Stimulated activated CD4-positive, alpha-beta T cell treated with anti-CD3 and anti-CD28 coated beads, Interleukin-2, amount 100 ng/mL, for 48 hours (primary cell): ENCODE measurements at regions not wholly inside any gene's neighbourhood (a gene's known extent, or its start where the extent isn't known, plus 50 kb on each side); places are given as distances from the start of the nearest gene placed in this dataset.
A peak's percentile ranks its signal among the peaks of the same experiment; 100 is the strongest.
"Not testable (repeated sequence)": the region's sequence is repeated elsewhere in the genome, so short reads cannot be mapped to it uniquely, and the experiment has no call there.

Experiments
- DNase-seq, 2 donors: peaks; one replicate each; pipeline ENCODE4 v3.0.0-alpha.2; 2020

DNA sequence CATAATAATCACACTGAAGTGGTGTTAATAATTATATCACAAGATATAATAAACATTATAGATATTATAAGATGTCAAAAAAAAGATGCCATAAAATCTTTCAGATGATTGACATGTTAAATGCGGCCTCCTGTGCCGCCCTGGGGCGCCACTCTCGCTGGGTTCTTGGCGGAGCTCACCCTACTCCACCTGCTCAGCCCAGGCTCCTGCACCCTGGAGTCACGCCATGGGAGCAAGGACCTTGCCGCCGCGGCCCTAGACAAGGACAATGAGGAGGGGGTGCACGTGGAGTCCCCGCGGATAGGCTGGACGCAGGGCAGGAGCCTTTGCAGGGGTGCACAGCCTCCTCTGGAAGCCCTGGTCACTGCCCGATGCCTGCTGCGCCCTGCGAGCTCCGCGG lies 77.5 kb upstream of the ZNF337 start:
- DNase-seq: not testable (repeated sequence)

DNA sequence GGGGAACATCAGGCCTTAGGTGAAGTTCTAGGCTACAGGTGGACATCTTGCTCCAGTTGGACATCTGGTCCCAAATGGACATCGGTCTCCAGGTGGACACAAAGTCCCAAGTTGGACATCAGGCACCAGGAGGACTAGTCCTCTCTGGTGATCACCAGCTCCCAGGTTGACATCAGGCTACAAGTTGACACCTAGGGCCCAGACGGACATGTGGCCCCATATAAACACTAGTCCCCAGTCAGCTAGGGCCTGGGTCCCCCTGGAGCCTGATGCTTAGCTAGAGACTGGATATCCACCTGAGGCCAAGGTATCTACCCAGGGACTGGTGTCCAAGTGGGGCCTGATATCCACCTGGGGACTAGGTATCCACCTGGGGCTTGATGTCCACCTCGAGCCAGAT lies 75.8 kb upstream of the ZNF337 start:
- not testable (repeated sequence) for DNase-seq

DNA sequence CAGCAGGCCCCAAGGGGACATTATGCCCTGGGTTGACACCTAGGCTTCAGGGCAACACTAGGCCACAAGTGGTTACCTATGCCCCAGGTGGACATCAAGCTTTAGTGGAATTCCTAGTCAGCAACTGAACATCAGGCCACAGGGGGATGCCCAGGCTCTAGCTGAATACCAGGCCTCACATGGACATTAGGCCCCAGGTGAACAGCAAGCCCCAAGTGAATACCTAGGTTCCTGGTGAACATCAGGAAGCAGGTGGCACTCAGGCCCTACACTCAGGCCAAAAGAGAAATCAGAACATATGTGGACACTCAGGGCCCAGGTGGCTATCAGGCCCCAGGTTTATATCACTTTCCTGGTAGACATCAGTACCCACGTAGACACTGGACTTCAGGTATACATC lies 75.2 kb upstream of the ZNF337 start:
- DNase-seq: not testable (repeated sequence)

DNA sequence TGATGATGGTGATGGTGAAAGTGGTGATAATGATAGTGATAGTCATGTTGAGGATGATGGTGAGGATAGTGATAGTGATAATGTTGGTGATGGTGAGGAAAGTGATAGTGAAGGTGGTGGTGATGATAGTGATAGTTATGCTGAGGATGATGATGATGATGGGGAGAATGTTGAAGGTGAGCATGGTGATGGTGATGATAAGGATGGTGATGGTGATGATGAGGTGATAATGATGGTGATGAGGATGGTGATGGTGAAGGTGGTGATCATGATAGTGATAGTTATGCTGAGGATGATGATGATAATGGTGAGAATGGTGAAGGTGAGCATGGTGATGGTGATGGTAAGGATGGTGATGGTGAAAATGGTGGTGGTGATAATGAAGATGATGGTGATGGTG lies 64.9 kb upstream of the ZNF337 start:
- no peak for DNase-seq

DNA sequence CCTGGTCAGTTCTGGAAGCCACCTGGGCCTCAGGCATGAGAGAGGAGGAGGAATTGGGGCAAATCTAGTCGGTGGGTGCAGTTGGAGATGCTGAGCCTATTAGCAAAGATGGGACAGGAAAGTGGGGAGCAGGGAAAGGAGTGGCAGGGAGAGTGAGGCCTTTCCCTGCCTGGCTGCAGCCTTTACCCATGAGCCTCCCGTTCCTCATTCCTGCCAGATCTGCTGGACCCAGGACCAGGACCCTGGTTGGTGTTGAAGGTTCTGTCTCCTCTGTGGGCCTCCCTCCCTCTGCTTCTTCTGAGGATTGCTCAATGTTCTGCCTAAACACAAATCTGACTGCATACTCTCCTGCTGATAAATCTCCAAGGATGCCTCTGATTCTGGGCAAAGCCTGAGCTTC lies 64.4 kb upstream of the ZNF337 start:
- not testable (repeated sequence) for DNase-seq

DNA sequence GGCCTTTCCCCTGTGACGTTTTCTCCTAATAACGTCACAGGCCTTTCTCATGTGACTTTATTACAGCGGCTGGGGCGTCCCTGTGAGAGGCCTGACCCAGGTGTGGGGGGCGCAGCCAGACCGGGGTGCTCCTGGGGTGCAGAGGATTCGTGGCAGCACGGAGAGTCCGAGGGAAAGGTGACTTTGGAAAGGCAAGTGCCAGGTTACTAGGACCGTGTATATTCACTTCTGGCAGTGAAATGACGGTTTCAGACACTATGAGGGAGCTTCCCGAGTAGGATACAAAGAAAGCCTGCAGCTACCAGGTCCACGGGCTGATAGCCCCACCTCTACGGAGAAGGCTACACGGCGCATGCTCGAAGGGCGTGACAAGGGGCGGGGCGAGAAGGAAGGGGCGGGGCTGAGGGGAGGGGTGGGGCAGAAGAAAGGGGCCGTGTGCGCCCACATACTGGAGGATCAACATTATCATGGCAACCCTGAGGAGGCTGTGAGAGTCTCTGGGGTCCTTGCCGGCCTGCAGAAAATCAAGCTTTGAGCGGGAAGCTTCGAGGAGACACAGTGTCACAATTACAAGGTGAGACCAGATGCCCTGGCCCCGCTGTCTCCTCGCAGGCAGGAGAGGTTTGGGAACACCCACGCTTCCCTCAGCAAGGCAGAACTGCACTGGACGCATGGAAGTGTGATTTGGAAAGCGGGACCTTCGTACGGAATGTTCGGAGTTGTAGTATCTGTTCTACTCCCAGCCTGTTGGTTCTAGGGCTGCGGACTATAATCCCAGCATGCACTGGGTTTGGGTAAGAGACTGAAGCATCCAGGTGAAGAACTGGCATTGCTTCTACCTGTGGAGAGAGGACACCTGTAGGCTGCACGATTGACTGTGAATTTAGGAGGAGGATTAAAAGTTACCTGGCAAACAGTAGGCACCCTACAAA lies 54.4 kb upstream of the ZNF337 start:
- peak; percentile 41 for DNase-seq

DNA sequence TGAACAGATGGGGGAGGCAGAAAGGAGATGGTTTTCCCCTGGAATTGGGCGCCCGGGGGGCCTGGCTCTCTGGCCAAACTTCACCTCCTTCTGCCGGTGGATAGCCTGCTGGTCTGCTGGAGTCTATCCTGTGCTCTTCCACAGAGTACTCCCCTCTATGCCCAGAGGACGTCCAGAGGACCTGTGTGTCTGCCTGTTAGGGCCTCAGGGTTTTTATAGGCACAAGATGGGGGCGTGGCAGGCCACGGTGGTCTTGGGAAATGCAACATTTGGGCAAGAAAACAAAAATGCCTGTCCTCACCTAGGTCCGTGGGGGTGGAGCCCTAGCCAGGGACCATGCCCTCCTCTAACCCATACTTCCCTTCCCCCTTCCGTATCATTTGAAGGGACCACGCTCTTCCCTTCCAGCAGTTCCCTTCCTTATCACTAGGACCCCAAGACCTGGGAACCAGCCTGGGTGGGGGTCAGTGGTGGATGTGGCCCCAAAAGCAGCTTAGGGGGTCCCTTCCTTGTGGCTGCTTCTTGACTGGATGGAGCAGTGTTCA lies 53.6 kb upstream of the ZNF337 start:
- no peak for DNase-seq

DNA sequence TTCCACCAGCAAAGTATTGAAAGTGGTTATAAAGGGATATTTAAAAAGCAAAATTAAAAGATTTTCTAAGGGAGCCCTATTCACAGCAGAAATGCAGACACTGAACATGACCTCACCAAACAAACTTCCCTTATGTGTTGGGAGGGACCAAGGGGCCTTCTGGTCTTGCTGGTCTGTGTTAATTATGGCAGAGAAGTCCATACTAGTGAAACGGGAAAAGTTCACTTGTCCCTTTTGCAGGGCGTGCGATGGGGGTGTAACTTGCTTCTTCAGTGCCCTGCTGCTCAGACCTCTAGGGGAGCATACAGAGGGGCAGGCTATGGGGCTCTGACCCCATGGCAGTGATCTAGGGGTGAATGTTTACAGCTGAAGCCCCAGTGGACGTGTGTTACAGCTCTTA lies 53.0 kb upstream of the ZNF337 start:
- no peak for DNase-seq
